ENCODE measurements at regions not wholly inside any gene's neighbourhood (a gene's known extent, or its start where the extent isn't known, plus 50 kb on each side); places are given as distances from the start of the nearest gene placed in this dataset.

DNA sequence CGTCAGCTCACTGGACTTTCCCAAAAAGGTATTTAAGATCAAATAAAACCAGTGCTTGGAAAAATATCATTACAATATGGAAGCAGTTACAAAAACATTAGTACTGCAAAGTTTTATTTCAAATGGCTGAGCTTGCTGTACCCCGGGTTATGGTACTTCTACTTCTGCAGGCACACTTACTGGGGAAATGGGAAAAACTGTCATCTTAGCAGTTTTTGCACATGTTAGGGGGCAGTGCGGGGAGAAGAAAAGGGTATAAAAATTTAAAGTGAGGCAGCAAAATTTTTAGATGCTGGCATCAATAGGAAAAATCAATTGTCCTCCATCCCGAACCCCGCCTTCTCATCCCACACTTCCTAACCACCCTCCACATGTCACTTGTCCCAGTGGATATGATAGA lies 133.4 kb downstream of the ATG4C start:
- no peak for DNase-seq

- DNase-seq: no peak
Observed at GRCh38 chr1:62917805-62918204, 133.9 kb downstream of the ATG4C start.

DNA sequence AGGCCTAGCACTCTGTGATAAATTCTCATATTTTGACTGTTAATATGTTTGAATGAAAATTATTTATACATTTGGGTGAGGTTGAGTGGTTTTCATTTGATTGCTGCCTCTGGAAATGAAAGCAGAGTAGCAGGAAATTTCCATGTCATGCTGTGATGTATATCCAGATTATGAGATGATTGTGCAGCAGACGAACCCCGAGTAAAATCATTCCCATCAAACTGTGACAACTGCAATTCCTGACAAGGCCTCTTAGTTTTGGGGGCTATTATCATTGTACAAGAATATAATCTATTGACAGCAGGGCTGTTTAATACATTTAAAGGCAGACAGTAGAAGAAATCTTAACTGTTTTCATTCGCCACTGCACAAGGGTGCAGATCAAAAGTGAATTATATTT lies 134.8 kb downstream of the ATG4C start:
- no peak for DNase-seq

GRCh38 chr1:62922006-62922405 lies 138.1 kb downstream of the ATG4C start:
- DNase-seq: no peak

- DNase-seq: no peak
Observed at GRCh38 chr1:62924983-62925790, 141.3 kb downstream of the ATG4C start.

- DNase-seq: no peak
Observed at GRCh38 chr1:62926681-62927252, 142.8 kb downstream of the ATG4C start.

DNA sequence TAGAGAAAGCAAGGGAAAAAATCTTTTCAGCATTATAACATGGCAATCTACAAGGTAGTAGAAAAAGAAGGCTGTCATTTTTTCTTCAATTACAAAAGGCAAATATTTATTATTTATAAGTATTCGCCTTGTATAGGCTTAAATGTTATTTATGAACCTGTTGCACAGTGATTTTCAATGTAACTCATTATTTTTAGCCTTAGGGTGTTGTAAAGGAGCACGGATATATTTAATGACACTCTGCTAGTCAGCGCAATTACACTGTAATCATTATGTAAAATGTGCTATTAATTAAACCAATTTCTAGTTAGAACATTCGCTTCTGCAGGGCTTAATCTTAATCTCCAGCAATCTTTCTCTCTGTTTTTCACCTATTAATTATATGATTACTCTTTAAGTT lies 145.0 kb downstream of the ATG4C start:
- no peak for DNase-seq

- no peak for DNase-seq
Observed at GRCh38 chr1:62937634-62938296, 153.8 kb downstream of the ATG4C start.

GRCh38 chr1:62941780-62942179 lies 157.8 kb downstream of the ATG4C start:
- no peak for DNase-seq

DNA sequence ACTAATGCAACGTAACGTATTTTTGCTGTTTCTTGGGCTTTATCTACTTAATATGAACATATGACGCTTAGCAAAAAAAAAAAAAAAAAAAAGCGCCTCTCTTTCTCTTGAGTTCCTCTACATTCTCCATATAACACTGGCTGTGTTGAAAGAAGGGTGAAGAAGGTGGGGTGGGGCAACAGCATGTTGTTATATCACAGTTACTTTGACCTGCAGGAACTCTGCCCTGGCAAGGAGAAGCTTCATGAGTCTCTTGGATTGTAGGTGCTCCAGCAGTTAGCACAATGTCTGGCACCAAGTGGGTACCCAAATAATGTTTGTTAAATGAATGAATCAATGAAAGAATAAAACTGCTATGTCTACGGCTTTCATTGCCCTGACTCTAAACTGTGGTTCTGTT lies 162.6 kb downstream of the ATG4C start:
- DNase-seq: no peak

GRCh38 chr1:62951428-62951827 lies 167.5 kb downstream of the ATG4C start:
- DNase-seq: no peak

GRCh38 chr1:62952596-62952995 lies 168.7 kb downstream of the ATG4C start:
- DNase-seq: no peak

- DNase-seq: no peak
Observed at GRCh38 chr1:62953633-62954032, 169.7 kb downstream of the ATG4C start.

DNA sequence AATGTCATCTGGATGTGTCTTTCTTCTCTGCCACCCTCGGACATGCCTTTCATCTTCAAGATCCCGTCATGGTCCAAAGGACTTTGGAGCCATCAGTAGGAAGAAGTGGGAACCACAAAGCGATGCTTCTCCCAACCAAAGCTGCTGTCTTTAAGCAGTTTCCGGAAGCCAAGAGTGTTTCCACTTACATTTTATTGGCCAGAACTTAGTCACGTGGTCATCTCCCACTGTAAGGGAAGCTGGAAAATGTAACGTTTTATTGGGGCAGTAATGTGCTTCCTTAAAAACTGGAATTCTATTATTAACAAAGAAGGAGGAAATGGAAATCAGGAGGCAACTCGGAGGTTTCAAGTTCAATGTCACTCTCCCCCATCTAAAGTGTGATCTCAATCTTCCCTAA lies 170.8 kb downstream of the ATG4C start:
- no peak for DNase-seq

DNA sequence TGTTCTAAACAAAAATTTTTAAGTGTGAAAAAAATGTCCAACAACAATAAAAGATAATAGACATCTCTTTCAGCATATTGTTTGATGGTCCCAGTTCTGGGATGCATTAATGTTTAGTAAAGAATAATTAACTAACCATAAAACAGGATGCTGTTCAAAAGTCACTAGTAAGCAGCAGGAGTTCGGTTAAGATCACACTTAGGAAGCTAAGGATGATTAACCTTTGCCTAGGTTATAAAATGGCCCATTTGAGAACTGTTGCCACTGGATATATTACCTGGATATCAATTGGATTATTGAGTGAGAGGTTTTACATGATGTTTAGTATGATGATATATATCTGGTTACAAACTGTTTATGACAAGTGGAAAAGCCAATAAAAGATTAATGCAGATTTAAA lies 171.7 kb downstream of the ATG4C start:
- no peak for DNase-seq

- no peak for DNase-seq
Observed at GRCh38 chr1:62962014-62962812, 178.3 kb downstream of the ATG4C start.

GRCh38 chr1:62962901-62963776 lies 179.2 kb downstream of the ATG4C start:
- DNase-seq: peak in 1 of 2 donors; percentile 3

DNA sequence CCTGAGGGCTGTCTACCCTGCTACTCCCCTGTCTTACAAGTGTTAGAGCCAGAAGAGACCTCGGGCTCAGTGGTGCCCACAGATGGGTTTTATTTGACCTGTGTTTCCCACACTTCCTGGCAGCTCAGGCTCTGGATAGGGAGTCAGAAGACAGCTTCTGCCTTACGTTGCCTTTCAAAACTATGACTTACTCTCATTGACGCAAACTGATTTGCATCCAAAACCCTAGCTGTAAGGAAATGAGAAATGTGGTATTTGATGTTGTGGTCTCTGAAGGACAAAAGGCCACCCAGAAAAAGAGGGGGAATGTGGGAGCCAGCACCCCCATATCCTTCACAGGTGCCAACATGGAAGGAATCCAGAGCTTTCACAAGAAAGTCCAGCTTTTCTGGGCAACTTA lies 180.2 kb downstream of the ATG4C start:
- DNase-seq: no peak

DNA sequence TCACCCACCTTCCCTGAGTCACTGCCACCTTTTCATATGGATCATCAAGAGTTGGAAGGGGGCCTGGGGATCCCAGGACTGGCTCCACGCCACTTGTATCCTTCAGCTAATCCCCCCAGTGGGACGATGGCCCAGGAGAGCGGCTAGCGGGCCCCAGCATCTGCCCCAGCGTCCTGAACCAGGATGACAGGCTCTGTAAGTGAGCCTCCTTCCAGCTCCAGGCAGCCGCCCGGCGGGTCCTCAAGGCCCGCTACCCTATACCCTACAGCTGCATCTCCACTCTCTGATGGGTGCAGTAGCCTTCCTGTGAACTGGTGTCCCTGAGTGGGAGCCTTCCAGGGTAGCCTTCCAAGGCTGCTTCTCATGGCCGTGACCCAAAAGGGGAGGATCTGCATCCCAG lies 183.1 kb downstream of the ATG4C start:
- DNase-seq: no peak

DNA sequence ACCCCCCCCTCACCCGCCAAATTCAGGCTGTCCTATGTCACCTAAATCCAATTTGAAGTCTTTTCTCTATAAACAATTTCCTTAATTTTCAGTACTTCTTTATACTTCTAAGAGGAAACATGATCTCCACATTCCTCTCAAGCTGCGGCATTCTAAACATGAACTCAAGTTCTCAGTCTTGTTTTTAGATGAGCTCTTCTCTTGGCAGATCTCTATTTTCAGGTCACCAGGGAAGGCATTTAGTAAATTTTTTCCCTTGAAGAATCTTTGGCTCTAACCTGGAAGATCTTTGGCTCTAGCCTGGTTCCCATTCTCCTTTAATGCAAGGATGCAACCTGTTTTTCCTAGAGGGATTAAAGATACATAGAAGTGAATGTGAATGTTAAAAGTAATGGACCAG lies 193.4 kb downstream of the ATG4C start:
- no peak for DNase-seq

DNA sequence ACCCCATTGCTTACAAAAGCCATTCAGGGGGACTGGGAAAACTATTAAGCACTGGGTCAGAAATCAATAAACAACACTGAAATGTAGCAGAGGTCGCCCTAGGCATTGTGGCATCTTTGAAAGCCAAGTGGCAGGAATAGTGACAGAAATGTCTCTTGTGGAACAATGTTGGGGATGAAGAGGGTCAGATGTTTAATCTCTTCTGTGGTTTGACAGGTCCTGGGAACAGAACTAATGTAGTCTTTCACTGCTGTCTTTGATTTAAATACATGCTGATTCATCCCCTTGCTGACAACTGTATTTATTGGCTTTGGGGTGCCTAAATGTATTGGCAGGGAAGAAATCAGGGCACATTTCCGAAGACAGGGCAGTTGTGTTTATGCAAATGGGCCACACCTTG lies 194.8 kb downstream of the ATG4C start:
- no peak for DNase-seq

Measured in right lung (tissue), 2 donors.